HG03139 (cell line): ENCODE measurements at regions not wholly inside any gene's neighbourhood (a gene's known extent, or its start where the extent isn't known, plus 50 kb on each side); places are given as distances from the start of the nearest gene placed in this dataset.

Source experiments
- ATAC-seq: cut with Tn5 transposase; IDR thresholded peaks from one replicate; pipeline ENCODE4 v1.9.1; 2021; ENCODE audit not compliant: unreplicated experiment

- no peak for ATAC-seq
Measured at GRCh38 chr17:5817475-5818395, 233.4 kb upstream of the NLRP1 start.

GRCh38 chr17:5819396-5819795 is 235.1 kb upstream of the NLRP1 start:
- no peak for ATAC-seq

GRCh38 chr17:5819921-5820685 is 235.8 kb upstream of the NLRP1 start:
- ATAC-seq: no peak

- no peak for ATAC-seq
Measured at GRCh38 chr17:5820721-5821456, 236.6 kb upstream of the NLRP1 start.

GRCh38 chr17:5821803-5822202 is 237.5 kb upstream of the NLRP1 start:
- no peak for ATAC-seq

- no peak for ATAC-seq
Measured at GRCh38 chr17:5822281-5823060, 238.2 kb upstream of the NLRP1 start.

- ATAC-seq: no peak
Measured at GRCh38 chr17:5823219-5823618, 238.9 kb upstream of the NLRP1 start.

GRCh38 chr17:5825717-5826330 is 241.5 kb upstream of the NLRP1 start:
- no peak for ATAC-seq

GRCh38 chr17:5826384-5826783 is 242.1 kb upstream of the NLRP1 start:
- ATAC-seq: no peak

- ATAC-seq: no peak
Measured at GRCh38 chr17:5830921-5831320, 239.3 kb upstream of the WSCD1 start.

GRCh38 chr17:5832886-5833285 is 237.3 kb upstream of the WSCD1 start:
- ATAC-seq: no peak

GRCh38 chr17:5837055-5837491 is 233.1 kb upstream of the WSCD1 start:
- ATAC-seq: no peak

GRCh38 chr17:5838661-5839300 is 231.4 kb upstream of the WSCD1 start:
- no peak for ATAC-seq

- ATAC-seq: no peak
Measured at GRCh38 chr17:5840811-5841446, 229.2 kb upstream of the WSCD1 start.

GRCh38 chr17:5841862-5842261 is 228.3 kb upstream of the WSCD1 start:
- no peak for ATAC-seq

- ATAC-seq: no peak
Measured at GRCh38 chr17:5843366-5844026, 226.7 kb upstream of the WSCD1 start.

- ATAC-seq: no peak
Measured at GRCh38 chr17:5846001-5846400, 224.2 kb upstream of the WSCD1 start.

- no peak for ATAC-seq
Measured at GRCh38 chr17:5854871-5855554, 215.2 kb upstream of the WSCD1 start.
